Psoas muscle (tissue), 7 donors: ENCODE measurements at regions not wholly inside any gene's neighbourhood (a gene's known extent, or its start where the extent isn't known, plus 50 kb on each side); places are given as distances from the start of the nearest gene placed in this dataset.
"Not testable (repeated sequence)": the region's sequence is repeated elsewhere in the genome, so short reads cannot be mapped to it uniquely, and the experiment has no call there.

Source experiments
- ATAC-seq, 4 donors: fragments of 200-7000 bp; cut with Tn5 transposase; one replicate each; pipeline ENCODE4 v1.9.1; 2020; ENCODE audit warnings: moderate library complexity in 3 of 4, mild to moderate bottlenecking in 2 of 4
- DNase-seq, 2 donors: peaks; one replicate each; pipeline ENCODE4 v3.0.0-alpha.2; 2020
- H3K27ac ChIP-seq: fragments of 200-600 bp; one replicate; pipeline ENCODE4 v1.8.0; 2022
- H3K27me3 ChIP-seq, 3 donors: fragments of 200-600 bp in 1 of 3; one replicate each; pipeline versions ENCODE4 v1.6.1 to v1.8.0; 2013 to 2022; ENCODE audit warnings: low read length in 2 of 3, mild to moderate bottlenecking in 2 of 3, moderate library complexity in 1 of 3; ENCODE audit not compliant: insufficient read depth in 3 of 3
- H3K36me3 ChIP-seq, 2 donors: fragments of 200-600 bp in 1 of 2; one replicate each; pipeline versions ENCODE4 v1.6.1 to v1.8.0; 2013 to 2022; ENCODE audit warnings: low read depth in 1 of 2, mild to moderate bottlenecking in 1 of 2, moderate library complexity in 1 of 2; ENCODE audit not compliant: insufficient read depth in 1 of 2
- H3K4me1 ChIP-seq: fragments of 200-600 bp; one replicate; pipeline ENCODE4 v1.8.0; 2022
- H3K4me3 ChIP-seq: fragments of 200-600 bp; one replicate; pipeline ENCODE4 v1.8.0; 2022; ENCODE audit warnings: mild to moderate bottlenecking
- H3K9me3 ChIP-seq: fragments of 200-600 bp; one replicate; pipeline ENCODE4 v1.8.0; 2022
- CTCF ChIP-seq: fragments of 200-600 bp; IDR thresholded peaks from one replicate; pipeline ENCODE4 v1.8.0; 2022; ENCODE audit warnings: antibody characterized with exemption
- WGBS, 3 donors: extraction: QIAGEN DNeasy Blood & Tissue Kit; methylation state at CpG; one replicate each; pipeline versions ENCODE4 v1.1.6 to v1.1.7; 2013; 5-methylcytosine and 5-hydroxymethylcytosine counted together
- intact Hi-C, 2 donors: fragments of 100-400 bp; cut with DNase I; formaldehyde crosslinking; loops; one replicate each; pipeline versions ENCODE4 v1.11.0 to v1.14.2; 2022
- donor health status: healthy with polysubstance abuse.
- donor health status: DM: no; HTN: no; CAD: no; lungs with moderate emphysema.
- donor health status: Bipolar disorder and iron deficiency.
- donor health status: healthy.
- donor health status: DM: yes; HTN: yes; CAD: no.
- donor health status: DM: no; HTN: no; CAD: no.
- donor health status: DM: yes; HTN: yes; CAD: no.

GRCh38 chrX:125678258-125678657, 358.6 kb downstream of the TEX13C start:
- no peaks in the 10 kb centered on the region for H3K9me3 ChIP-seq
- no peaks in the 10 kb centered on the region for H3K36me3 ChIP-seq
- no peak overlapping the region for H3K4me3 ChIP-seq
- ATAC-seq (no peak), DNase-seq (no peak)
- intact Hi-C loops, result no loop called here
- 49 to 55% (median 51%) methylated on average over 3 of the region's 3 CpGs for whole genome bisulfite sequencing, 3 donors
- no peak overlapping the region for H3K27ac ChIP-seq
- H3K4me1 ChIP-seq, result no peaks in the 10 kb centered on the region
- TF ChIP-seq CTCF, result no peak
- H3K27me3 ChIP-seq, result no peaks in the 10 kb centered on the region

- no peaks in the 10 kb centered on the region for H3K36me3 ChIP-seq
- intact Hi-C loops, result no loop called here
- no peaks in the 10 kb centered on the region for H3K4me1 ChIP-seq
- no peak overlapping the region for H3K4me3 ChIP-seq
- H3K27me3 ChIP-seq, result no peaks in the 10 kb centered on the region
- no peak for TF ChIP-seq CTCF
- ATAC-seq, result no peak
- no peak for DNase-seq
- H3K9me3 ChIP-seq, result no peaks in the 10 kb centered on the region
- H3K27ac ChIP-seq, result no peak overlapping the region
Measured at GRCh38 chrX:125680366-125680765, 360.7 kb downstream of the TEX13C start.

- intact Hi-C loops, result no loop called here
- no peak for TF ChIP-seq CTCF
- H3K36me3 ChIP-seq, result no peaks in the 10 kb centered on the region
- H3K4me3 ChIP-seq, result no peak overlapping the region
- ATAC-seq (no peak), DNase-seq (no peak)
- no peak overlapping the region for H3K27ac ChIP-seq
- no peaks in the 10 kb centered on the region for H3K4me1 ChIP-seq
- WGBS, 3 donors, result 73 to 87% (median 77%) methylated on average over 2 of the region's 2 CpGs
- H3K9me3 ChIP-seq, result no peaks in the 10 kb centered on the region
- H3K27me3 ChIP-seq, result no peaks in the 10 kb centered on the region
Measured at GRCh38 chrX:125681058-125681457, 361.4 kb downstream of the TEX13C start.

GRCh38 chrX:125681507-125681906, 361.8 kb downstream of the TEX13C start:
- Histone ChIP-seq H3K4me3 (no peak overlapping the region), H3K9me3 (no peaks in the 10 kb centered on the region), H3K27ac (no peak overlapping the region), H3K36me3 (no peaks in the 10 kb centered on the region), H3K4me1 (no peaks in the 10 kb centered on the region), H3K27me3 (no peaks in the 10 kb centered on the region)
- intact Hi-C loops, result no loop called here
- no peak for DNase-seq
- ATAC-seq, result no peak
- no peak for TF ChIP-seq CTCF

GRCh38 chrX:125690522-125690921, 370.9 kb downstream of the TEX13C start:
- not testable (repeated sequence) for DNase-seq

More at GRCh38 chrX:125690522-125690921, 370.9 kb downstream of the TEX13C start:
- H3K4me3 ChIP-seq, H3K27ac ChIP-seq, H3K36me3 ChIP-seq, intact Hi-C loops, ATAC-seq, H3K4me1 ChIP-seq, H3K27me3 ChIP-seq, H3K9me3 ChIP-seq: not testable (repeated sequence)
- WGBS, 3 donors, result 67 to 94% (median 93%) methylated on average over 13 to 33 of the region's 33 CpGs
